ENCODE measurements at regions not wholly inside any gene's neighbourhood (a gene's known extent, or its start where the extent isn't known, plus 50 kb on each side); places are given as distances from the start of the nearest gene placed in this dataset.

DNA sequence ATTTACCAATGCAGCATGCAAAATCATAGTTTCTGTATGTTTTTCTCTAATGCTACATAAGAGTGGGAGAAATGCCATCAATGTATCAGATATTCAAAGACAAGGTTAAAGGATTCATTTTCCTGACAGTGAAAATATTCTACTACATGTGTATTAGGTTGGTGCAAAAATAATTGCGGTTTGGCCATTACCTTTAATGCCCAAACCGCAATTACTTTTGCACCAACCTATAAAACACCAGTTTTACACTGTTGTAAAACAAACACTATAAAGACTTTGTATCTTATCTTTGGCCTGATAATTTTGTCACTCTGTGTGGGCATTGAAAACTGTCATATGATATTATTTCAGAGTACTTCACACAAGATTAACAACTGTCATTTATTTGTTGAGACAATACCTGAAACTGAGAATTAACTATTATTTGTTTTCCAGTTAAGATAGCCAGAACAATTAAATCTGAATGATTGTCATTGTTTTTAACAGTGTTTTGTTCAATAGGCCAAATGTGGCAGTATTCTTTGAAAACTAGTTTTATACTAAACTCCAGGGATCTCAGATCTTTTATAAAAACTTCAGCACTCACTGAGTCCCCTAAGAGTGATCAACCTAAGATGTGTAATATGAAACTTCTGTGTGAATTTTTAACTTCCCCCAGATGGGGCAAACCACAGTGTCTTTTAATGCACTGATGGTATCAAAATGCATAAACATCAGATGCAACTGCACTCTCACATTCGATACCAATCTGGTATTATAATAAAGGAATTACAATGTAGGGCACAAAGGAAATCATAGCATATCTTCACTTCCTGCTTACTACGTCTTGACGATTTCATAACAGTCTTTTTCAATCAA lies 53.8 kb upstream of the FBN2 start:
- DNase-seq (ENCODE audit: low read depth): no peak

DNA sequence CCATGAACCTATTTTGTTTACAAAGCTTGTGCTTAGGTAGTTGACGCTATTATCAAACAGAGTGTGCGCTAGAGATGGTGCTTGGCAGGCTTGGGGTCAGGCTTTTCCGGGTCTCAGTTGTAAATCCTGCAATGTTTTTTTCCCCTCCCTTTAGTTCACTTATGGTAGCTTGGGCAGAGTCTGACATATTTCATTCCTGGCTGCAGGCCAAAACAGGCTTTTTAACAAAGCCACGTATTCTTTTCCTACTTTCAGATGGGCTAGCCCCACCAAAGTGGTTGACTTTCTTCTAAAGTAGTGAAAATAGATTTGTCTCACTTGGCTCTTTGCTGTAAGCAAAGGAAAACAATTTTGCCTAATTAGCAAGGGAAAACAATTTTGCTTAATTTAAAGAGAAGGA lies 58.0 kb upstream of the FBN2 start:
- no peak for DNase-seq (ENCODE audit: low read depth)

DNA sequence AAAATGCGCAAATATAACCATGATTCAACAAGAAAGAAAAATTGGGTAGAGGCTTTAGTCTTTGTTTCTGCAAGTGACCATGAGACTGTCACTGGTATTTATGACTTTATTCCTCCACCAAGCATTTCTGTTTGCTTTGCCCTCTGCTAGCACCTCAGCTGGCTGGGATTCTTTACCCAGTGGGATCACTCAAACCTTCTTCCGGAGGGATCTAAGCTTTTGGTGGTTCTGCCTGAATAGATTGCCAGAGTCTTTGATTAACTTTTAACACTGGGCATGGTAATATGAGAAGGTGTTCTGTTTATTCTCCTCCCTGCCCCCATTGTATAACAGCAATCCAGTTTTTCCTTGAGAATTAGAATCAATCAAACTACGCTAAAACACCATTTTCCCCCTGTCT lies 59.1 kb upstream of the FBN2 start:
- no peak for DNase-seq (ENCODE audit: low read depth)

DNA sequence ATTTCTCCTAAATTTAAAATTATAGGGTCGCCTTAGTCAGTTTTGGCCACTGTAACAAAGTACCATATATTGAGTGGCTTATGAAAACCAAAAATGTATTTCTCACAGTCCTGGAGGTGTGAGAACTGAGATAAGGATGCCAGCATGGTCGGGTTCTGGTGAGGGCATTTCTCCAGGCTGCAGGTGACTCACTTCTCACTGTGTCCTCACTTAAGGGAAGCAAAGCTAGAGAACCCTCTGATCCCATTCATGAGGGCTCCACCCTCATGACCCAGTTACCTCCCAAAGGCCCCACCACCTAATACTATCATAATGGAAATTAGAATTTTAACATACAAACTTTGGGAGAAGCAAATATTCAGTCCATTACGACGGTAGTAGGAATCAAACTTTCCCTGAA lies 75.1 kb upstream of the FBN2 start:
- no peak for DNase-seq (ENCODE audit: low read depth)

DNA sequence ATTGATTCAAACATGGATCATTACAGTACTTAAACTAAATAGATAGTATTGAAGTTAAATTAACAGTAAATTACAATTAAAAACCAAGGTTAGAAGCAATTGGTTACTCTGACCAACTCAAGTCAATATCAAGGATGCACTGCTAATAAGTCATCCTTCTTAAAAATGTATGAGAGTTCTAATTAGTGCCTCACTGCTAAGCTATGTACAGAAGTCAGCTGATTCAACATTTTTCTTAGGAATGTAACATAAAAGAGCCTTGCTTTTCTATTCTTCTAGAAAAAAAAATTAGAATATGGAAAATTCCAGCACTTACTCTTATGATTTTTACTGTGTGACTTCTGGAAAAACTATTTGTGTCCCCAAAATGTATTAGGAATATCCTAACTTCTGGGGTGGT lies 75.7 kb upstream of the FBN2 start:
- no peak for DNase-seq (ENCODE audit: low read depth)

DNA sequence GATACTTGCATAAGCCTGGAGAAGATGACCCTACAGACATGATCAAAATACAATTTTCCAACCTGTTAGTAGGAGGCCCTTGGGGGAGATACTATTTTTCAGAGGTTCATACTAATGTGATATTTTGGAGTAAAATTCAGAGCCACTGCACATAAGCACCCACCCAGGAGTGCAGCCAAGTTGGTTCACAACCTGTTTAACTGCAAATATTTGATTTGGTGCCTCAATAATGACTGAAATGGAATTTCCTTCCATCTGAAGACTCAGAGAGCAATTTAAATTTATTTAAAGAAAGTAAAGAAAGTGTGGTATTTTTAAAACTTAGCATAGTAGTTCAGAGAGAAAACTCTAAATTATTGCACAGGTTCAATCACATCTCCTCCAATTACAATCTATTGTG lies 77.5 kb upstream of the FBN2 start:
- no peak for DNase-seq (ENCODE audit: low read depth)

DNA sequence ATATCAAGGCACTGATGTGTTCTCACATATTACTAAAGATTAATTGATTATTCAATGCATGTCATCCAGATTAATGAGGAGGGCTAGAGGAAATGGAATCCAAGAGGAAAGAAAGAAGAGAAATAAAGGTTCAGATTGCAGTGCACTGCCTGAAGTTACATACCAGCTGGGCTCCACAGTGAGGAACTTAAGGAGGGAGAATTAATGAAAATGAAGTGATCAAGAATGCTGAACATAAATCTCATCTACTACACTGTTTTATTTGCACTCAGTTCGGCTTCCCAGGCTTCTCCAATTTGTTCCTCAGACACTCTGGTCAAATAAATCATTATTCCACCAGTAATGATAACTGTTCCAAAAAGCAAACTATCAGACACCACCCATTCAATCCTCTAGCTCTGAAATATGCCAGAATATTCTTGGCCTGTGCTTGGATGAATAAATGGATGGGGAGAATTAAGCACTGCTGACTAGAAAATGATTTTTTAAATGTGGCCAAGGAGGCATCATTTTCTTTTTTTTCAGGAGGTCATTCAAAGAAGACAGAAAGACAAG lies 88.6 kb upstream of the FBN2 start:
- DNase-seq (ENCODE audit: low read depth): no peak

DNA sequence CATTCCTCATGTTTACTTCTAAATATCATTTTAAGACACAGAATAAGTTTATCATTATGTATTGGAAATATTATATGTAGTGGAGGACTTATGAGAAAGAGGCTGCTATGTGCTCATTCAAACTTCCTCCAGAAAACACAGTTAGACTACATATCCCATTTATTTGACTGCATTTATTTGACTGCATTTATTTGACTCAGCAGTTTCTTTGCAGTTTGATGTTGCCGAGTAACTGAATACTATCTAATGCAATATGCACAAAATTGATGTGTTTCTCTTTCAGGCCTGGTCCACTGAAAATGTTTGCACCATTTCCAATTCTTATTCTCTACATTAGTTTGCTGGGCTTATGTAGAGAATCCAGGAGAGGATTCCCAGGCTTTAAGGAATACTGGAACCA lies 89.9 kb upstream of the FBN2 start:
- no peak for DNase-seq (ENCODE audit: low read depth)

DNA sequence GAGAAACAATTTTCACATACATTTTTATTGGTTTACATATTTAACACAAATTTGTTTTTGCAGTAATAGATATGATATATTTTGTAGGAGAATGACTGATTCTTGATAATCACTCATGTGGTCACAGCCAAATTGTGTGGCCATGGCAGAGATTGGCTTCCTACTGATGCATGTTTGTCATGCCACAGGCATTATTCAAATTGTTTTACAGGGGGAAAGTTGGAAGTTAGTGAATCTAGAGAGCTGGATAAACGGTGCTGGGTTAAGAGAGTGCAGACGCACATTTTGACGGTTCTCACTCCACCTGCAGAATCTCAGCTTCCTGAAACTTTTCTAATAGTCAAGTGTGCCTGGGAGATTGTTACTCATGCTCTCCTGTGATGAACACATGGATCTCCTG lies 91.1 kb upstream of the FBN2 start:
- peak; percentile 42 for DNase-seq (ENCODE audit: low read depth)

DNA sequence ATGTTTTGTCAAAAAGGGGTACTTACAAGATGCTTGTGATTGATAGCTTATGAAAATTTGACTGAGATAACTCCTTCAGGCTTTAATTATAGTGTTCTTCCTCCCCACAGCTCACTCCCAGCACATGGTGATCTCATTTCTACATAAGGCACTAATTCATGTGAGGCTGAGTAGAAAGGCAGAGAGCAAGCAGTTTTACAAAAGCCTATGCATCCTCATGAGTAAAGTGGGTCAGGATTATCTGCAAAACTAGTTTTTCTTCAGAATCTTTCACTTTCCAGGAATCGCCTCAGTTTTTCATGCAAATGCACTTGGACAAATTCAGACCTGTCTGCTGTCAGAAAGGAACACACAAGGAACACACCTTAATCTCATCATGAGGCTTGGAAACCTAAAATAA lies 92.1 kb upstream of the FBN2 start:
- DNase-seq (ENCODE audit: low read depth): no peak

DNA sequence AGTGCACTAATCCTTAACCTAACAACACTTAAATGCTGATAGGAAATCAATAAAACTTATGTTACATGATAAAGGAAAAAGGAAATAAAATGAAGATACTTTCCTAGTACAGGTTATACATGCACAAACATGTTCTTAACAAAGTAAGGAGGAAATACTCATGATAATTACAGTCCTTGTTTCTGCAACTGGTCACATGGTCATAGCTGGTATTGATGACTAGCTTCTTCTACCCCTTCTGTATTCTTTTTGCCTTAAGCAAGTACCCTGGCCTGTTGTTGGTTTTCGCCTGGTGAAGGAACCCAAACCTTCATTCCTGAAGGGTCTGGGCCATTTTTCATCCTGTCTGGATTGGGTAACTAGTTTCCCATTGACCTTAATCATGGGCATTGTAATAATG lies 93.7 kb upstream of the FBN2 start:
- no peak for DNase-seq (ENCODE audit: low read depth)

DNA sequence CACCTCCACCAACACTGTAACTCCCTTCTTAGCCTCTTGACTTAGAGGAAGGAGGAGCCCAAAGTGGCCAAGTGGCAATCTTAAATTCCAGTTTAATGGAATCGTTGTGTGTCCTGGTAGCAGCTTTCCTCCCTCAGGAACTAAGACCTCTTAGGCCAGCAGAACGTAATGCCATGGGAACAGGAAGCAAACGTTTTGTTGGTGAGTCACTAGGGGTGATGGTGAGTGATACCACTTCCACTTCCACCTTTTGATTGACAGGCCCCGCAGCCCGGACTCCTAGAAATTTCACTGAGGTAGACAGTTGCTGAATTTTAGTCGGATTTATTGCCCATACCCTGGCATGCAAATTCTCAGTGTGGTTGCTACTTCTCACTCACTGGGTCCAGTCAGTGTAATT lies 94.2 kb upstream of the FBN2 start:
- DNase-seq (ENCODE audit: low read depth): no peak

DNA sequence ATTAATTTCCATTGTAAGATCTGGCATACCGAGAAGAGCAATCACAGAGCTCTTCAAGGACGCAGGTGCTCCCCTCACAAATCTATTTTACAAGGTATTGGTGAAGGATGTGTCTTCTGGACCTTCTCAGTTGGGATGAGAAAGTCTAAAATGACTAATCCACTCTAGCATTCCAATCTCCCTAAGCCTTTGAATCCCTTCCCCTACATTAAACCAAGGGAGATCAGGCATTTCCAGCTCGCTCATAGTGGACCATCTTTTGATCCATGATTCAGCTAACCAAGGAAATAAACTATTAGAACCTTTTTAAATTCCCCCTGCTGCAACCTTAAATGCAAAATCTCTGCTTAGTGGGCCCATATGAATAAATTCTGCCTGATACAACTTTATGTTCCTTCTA lies 95.9 kb upstream of the FBN2 start:
- no peak for DNase-seq (ENCODE audit: low read depth)

DNA sequence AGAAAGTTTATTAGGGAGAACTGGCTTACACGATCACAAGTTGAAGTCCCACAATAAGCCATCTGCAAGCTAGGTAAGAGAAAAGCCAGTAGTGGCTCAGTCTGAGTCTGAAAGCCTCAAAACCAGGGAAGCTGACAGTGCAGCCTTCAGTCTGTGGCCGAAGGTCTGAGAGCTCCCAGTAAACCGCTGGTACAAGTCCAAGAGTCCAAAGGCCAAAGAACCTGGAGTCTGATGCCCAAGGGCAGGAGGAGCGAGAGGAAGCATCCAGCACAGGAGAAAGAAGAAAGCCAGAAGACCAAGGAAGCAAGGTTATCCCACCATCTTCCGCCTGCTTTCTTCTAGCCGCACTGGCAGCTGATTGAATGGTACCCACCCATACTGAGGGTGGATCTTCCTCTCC lies 97.3 kb upstream of the FBN2 start:
- no peak for DNase-seq (ENCODE audit: low read depth)

DNA sequence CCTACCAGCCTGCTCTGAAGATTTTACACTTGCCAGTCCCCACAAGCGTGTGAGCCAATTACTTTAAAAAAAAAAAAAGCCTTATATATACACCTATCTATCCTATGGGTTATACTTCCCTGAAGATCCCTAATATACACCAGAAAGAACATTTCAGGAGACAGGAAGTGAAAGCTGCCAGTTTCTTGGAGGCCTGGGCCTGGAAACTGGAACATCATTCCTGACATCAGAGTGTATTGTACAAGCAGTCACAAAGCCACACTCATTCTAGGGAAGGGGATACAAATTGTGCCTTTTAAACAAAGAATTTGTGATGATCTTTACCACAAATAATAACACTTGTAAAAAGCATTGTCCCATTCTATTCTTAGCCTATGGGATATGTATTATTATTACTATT lies 98.3 kb upstream of the FBN2 start:
- no peak for DNase-seq (ENCODE audit: low read depth)

DNA sequence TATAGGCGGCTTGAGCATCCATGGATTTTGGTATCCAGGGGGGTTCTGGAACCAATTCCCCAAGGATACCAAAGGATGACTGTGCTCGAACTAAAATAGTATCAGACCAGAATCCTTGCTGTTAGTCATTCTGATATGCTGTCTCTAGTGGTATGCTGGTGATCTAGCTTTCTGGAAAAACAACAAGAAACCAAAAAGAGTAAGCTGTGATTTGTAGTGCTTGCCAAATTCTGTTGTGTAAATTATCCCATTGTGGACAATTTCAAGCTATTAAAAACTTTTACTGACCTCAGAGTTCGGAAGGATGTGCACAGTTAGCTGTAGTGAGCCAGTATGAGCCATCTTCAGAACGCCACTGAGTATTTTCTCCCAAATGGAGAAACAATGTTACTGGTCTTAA lies 99.0 kb upstream of the FBN2 start:
- DNase-seq (ENCODE audit: low read depth): no peak

DNA sequence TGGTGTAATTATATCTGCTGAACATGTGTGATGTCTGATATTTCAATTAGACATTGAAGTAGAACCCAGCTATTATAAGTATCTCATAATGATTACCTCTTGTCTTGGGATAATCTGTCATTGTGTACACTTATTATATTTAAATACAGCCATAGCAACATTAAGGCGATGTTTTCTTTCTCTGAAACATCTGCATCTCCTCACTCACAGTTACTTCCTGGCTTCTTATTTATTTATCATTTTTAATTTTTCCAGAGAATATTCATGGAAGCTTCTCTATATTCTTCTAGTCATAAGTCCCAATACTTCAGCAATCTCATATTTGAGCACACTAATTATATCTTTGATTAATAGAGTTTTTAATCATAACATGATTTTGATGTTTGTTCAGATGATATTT lies 103.8 kb upstream of the FBN2 start:
- no peak for DNase-seq (ENCODE audit: low read depth)

DNA sequence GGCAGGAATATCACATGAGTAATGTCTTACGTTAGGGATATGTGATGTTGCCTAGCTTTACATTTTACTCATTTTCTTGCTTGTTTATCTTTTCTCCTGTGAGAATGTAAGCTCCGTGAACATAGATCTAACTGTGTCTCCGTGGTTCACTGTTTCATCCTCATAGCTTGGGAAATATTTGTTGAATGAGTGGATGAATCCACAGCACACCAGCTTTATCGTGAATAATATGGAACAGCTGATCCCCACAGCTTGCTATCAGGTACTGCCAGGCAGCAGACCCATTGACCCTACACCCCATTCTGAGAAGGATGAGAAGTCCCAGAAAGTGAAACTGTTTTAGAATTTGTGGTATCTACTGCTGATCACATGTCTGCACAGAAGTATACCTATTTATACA lies 106.8 kb upstream of the FBN2 start:
- DNase-seq (ENCODE audit: low read depth): no peak

DNA sequence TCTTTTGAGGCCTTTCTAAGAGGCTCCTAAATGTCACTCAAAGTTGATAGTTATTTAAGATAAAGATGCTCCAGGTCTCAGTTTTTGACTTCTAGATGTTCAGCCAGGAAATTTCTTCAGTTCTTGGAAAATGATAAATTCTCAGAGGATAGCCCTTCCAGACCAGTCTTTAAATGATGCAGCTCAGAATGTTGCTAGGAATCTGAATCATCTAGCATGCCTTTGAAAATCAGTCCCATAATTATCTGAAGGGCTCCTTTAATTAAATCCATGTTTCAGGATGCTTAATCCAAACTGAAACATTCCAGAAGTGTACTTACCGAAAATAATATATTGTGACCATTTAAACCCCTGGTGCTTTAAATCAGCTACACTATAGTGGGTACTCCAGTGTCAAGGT lies 107.5 kb upstream of the FBN2 start:
- DNase-seq (ENCODE audit: low read depth): no peak

DNA sequence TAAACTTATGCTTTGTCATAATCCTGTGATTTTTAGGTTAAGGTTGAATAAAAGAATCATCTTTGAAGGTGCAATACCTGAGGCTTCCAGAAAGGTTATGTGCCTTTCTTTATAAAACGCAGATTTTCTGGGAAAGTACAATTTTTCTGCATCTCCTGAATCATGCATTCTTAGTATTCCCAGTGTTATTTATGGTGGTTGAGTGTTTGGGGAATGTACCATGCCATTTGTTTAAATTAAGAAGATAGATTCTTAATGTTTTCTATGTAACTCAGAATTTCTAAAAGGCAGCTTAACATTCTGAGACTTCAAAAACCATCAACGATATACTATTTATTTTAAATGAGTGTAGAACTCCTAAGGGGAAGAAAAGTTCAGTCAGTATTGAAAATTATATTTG lies 108.1 kb upstream of the FBN2 start:
- DNase-seq (ENCODE audit: low read depth): no peak

DNA sequence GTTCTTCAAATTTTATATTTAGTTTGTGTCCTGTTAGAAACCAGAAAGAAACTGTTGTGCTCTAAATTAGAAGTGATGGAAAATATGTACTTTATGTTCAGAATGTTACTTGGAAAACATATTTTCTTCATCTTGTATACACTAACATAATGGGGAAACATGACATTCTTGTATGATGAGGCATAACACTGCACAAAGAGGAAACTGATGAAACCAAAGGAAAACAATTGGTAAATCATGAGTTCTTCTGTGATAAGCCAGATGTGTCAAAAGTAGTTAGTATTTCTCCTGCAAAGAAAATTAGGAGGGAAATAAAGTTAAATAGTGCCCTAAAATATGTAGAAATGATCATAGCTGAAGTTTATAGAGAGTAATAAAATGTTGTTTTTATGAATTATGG lies 111.1 kb upstream of the FBN2 start:
- DNase-seq (ENCODE audit: low read depth): no peak

DNA sequence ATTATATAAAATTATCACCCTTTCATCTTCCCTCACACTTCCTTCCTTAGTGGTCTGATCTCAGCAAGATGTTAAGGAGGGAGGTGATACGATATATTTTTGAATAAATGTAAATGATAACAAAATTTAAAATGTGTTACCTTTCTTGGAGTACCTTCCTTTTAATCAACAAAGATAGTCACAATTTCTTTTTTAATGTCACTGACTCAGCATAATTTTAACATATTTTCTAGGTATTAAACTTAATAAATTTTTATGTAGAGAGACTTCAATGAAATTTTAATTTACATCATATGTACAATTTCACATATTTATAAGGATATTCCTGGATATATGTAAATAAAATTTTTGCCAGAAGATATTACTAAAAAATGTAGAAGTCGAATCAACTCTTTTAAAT lies 125.0 kb upstream of the FBN2 start:
- DNase-seq (ENCODE audit: low read depth): no peak

DNA sequence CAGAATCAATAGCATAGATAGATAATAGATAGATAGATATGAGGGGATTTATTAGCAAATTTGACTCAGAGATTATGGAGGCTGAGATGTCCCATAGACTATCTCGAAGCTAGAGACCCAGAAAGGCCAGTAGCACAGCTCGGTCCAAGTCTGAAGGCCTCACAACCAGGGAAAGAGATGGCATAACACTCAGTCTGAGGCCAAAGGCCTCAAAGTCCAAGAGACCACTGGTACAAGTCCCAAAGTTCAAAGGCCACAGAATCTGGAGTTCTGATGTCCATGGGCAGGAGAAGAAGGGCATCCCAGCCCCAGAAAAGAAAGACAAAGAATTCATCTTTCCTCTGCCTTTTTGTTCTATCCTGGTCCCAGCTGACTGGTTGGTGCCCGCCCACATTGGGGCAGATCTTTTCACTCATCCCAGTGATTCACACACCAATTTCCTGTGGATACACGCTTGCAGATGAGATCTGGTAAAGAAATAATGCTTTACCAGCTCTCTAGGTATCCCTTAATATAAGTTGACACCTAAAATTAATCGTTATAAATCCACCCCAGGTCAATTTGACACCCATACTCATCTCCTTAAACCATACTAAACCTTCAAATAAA lies 127.8 kb upstream of the FBN2 start:
- no peak for DNase-seq (ENCODE audit: low read depth)

DNA sequence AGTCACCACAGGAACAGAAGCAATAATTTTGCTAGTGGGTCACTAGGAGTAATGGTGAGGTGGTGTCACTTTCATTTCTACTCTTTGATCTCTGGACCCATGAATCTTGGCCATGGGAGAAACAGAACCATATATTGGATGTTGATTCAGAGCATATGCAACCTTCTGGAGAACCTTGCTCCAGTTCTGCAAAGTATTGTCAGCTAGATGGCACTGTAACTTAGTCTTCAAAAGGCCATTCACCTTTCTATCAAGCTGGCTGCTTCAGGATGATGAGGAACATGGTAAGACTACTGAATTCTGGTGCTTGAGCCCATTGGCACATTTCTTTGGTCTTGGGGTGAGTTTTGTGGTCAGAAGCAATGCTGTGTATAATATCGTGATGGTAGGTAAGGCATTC lies 129.1 kb upstream of the FBN2 start:
- DNase-seq (ENCODE audit: low read depth): no peak

Data from HS-27A (cell line).